Stimulated activated CD8-positive, alpha-beta memory T cell treated with anti-CD3 and anti-CD28 coated beads, Interleukin-2, amount 100 ng/mL, for 48 hours (primary cell): ENCODE measurements at regions not wholly inside any gene's neighbourhood (a gene's known extent, or its start where the extent isn't known, plus 50 kb on each side); places are given as distances from the start of the nearest gene placed in this dataset.
"Not testable (repeated sequence)": the region's sequence is repeated elsewhere in the genome, so short reads cannot be mapped to it uniquely, and the experiment has no call there.

Experiments
- DNase-seq, 2 donors: peaks; one replicate each; pipeline ENCODE4 v3.0.0-alpha.2; 2020; ENCODE audit warnings: low read depth in 2 of 2

- DNase-seq = no peak
Observed at GRCh38 chr1:163472651-163473248, 151.0 kb downstream of the NUF2 start.

GRCh38 chr1:163477276-163477830 lies 155.6 kb downstream of the NUF2 start:
- DNase-seq = no peak

- not testable (repeated sequence) for DNase-seq
Observed at GRCh38 chr1:163498391-163499330, 176.9 kb downstream of the NUF2 start.

- DNase-seq = no peak
Observed at GRCh38 chr1:163504331-163504978, 182.7 kb downstream of the NUF2 start.

- DNase-seq = no peak
Observed at GRCh38 chr1:163509114-163509513, 187.4 kb downstream of the NUF2 start.

DNA sequence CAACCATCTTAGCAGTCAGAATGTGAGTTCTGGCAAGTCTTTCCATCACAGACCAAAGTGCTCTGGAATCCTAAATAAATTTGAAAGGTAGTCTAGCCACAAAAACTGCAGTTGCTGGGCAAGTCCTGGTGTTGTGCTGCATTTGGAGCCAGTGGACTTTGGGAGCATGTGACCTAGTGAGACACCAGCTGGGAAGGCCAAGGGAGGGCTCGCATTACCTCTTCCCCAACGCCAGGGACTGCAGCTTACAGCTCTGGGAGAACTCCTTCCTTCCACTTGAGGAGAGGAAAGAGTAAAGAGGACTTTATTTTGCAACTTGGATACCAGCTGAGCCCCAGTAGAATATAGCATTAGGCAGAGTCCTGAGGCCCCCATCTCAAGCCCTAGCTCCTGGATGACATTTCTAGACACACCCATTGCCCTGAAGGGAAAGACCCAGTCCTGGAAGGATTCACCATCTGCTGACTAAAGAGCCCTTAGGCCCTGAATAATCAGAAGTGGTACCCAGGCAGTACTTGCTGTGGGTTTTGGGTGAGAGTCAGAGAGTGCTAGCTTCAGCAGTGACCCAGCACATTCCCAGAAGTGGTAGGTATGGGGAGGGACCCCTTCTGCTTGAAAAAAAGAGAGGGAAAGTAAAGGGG lies 190.7 kb downstream of the NUF2 start:
- no peak for DNase-seq

- DNase-seq = no peak
Observed at GRCh38 chr1:163523375-163524029, 201.7 kb downstream of the NUF2 start.

DNA sequence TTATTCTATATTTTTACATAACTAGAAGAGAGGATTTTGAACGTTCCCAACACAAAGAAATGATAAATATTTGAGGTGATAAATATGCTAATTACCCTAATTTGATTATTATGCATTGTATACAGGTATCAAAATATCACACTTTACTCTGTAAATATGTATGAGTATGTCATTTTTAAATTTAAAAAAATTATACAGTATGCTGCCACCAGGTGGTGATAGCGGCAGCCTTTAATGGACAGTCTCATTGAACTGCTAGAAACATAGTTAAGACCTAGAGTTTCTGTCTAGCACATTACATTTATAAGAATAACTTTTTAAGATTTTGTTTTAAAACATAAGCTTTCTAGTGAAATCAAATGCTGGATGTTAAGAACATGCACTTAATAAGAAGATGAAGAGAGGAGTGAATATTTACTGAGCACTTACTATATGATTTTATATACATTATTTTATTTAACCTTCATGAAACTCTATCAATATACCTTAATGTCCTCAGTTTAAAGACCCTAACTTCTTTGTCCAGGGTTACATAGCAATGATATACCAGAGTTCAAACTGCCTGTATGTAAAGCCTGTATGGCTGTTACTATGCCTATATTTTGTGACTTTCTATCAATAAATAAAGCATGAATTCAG lies 207.1 kb downstream of the NUF2 start:
- DNase-seq = no peak

DNA sequence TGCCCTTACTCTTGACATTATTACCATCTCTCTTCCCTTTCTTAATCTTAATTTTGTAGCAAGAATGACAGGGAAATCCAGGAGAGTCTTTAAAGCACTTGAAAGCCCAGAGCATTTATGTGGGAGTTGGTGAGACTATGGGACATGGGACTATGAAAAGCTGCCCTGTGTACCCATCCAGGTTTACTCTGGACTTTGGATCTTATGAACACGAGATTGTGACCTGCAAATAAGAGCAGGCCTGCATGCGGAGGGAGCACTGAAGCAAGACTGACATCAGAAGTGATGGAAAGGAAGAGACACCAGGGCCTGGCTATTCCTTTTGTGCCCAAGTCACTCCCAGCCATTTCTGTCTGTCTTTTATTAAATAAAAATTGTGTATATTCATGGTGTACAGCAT lies 209.6 kb downstream of the NUF2 start:
- DNase-seq = no peak

- DNase-seq = no peak
Observed at GRCh38 chr1:163535401-163535800, 213.6 kb downstream of the NUF2 start.

GRCh38 chr1:163535807-163536206 lies 214.1 kb downstream of the NUF2 start:
- no peak for DNase-seq

DNA sequence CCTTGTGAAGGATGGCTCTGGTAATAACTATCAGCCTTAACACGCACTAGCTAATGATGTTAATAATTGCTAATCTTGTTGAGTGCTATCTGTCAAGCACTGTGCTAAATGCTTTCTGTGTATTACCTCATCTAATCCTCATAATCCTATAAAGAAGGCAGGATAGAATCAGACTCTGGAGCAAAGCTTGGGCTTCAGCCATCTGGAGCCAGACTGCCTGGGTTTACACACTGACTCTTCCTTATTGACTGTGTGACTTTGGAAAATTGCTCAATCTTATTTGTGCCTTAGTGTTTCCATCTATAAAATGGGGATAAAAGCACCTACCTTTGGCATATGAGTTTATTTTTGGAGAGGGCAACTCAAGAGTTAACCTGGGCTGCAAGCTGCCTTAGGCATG lies 216.1 kb downstream of the NUF2 start:
- no peak for DNase-seq

DNA sequence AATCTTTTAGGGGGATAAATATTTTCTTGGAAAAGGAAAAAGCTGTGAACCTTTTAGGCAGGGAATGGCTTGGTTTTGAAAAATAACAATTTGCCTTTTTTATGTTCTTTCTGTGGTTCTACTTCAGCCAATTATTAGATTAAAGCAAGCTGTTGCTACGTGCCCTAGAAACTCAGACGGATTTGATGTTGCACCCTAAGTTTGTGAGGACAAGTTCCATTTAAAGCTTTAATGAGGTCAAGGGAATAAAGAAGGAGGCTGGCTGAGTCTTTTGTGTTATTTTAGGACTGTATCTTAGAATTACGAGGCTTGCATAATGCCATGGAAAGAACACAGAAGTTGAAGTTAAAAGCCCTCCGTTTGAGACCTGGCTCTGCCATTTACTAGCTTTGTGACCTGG lies 216.9 kb downstream of the NUF2 start:
- DNase-seq = no peak

- no peak for DNase-seq
Observed at GRCh38 chr1:163540727-163541126, 219.0 kb downstream of the NUF2 start.

DNA sequence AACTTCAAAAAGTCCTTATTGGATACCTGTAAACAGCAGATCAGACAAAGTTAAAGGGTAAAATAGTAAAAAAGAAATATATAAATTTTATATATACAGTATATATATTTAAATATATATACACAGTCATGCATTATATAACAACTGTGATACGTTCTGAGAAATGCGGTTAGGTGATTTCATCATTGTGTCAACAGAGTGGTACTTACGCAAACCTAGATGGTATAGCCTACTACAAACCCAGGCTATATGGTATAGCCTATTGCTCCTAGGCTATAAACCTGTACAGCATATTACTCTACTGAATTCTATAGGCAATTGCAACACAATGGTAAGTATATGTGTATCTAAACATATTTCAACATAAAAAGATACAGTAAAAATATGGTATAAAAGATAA lies 222.7 kb downstream of the NUF2 start:
- no peak for DNase-seq

DNA sequence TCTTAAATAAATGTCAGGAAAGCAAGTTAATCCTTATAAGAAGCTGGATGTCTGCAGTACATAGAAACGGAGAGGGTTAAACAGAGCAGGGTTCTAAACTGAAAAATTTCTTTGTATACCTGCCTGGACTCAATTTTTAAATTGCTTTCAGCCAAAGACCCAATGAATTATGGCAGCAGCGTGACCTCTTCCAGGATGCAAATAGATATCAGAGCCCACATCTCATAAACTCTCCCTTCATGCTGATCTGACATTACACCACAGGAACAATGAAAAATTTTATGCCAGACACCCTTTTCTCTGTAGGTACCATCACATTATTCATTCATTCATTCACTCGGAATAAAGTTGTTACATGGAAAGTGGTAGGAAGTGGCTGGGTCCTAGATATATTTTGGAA lies 236.4 kb downstream of the NUF2 start:
- no peak for DNase-seq

- no peak for DNase-seq
Observed at GRCh38 chr1:163561580-163562295, 240.0 kb downstream of the NUF2 start.

GRCh38 chr1:163562355-163562754 lies 240.6 kb downstream of the NUF2 start:
- no peak for DNase-seq

- no peak for DNase-seq
Observed at GRCh38 chr1:163565166-163565565, 243.4 kb downstream of the NUF2 start.

DNA sequence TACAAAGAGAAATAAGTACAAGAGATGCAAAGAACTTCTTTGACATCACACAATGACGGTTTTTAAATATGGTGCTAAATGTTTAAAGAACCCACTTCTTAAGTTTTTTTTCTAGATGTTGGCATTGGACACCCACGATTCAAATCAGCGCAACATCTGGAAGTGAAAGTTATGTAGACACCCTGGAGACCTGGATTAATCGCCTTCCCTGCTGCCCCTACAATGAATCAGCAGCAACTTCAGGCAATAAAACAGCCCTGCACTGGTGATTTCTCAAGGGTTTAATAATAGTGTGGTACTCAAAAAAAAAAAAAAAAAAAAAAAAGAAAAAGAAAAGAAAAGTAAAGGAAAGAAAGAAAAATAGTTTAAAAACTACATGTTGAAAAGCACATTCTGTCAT lies 248.3 kb downstream of the NUF2 start:
- DNase-seq = no peak
